Nephron progenitor cell (in vitro differentiated cells): ENCODE measurements at regions not wholly inside any gene's neighbourhood (a gene's known extent, or its start where the extent isn't known, plus 50 kb on each side); places are given as distances from the start of the nearest gene placed in this dataset.

Experiments
- DNase-seq: peaks from one replicate; pipeline ENCODE4 v3.0.0; 2021
- H3K27ac Mint-ChIP-seq: 2 replicates; pipeline ENCODE4 v1.8.0; 2021; ENCODE audit warnings: mild to moderate bottlenecking, moderate library complexity, mixed read lengths
- H3K27me3 Mint-ChIP-seq: 2 replicates; pipeline ENCODE4 v1.8.0; 2021; ENCODE audit warnings: mild to moderate bottlenecking, low read depth, mixed read lengths; ENCODE audit not compliant: poor library complexity
- H3K36me3 Mint-ChIP-seq: 2 replicates; pipeline ENCODE4 v1.8.0; 2021; ENCODE audit warnings: low read depth, mixed read lengths
- H3K4me1 Mint-ChIP-seq: 2 replicates; pipeline ENCODE4 v1.8.0; 2021; ENCODE audit warnings: mixed read lengths
- H3K4me3 Mint-ChIP-seq: 2 replicates; pipeline ENCODE4 v1.8.0; 2021; ENCODE audit warnings: mild to moderate bottlenecking, moderate library complexity, mixed read lengths
- H3K9me3 Mint-ChIP-seq: 2 replicates; pipeline ENCODE4 v1.8.0; 2021; ENCODE audit warnings: mild to moderate bottlenecking, moderate library complexity, mixed read lengths
- TF ChIP-seq, protein P1 (sequence below): fragments of 200-600 bp; sonication (generic); IDR thresholded peaks from 2 replicates; pipeline ENCODE4 v1.5.0; 2021; ENCODE audit warnings: antibody characterized with exemption

DNA sequence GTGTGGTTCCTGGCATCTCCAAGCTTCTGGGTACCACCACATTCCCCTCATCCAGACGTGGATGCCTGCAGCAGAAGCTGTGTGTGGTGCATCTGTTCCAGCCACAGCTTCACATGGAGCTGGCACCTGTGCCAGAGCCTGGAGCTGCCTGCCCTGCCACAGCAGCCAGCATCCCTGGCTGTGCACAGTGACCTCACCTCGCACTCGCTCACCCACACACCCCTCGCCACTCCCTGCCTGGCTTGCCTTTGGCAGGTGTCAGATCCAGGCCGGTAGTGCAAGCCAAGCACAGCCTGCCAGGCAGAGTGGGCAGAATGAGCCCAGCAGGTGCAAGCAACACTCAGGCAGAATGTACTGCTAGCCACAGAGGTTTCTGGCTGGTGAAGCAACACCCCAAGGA, 59.9 kb upstream of the DYNC1I2 start:
- Mint-ChIP-seq H3K4me3 (no peak overlapping the region), H3K27me3 (no peaks in the 10 kb centered on the region), H3K9me3 (peaks cover 50% of the 10 kb centered on the region), H3K27ac (no peak overlapping the region), H3K4me1 (no peaks in the 10 kb centered on the region), H3K36me3 (no peaks in the 10 kb centered on the region)
- TF ChIP-seq, protein P1, sequence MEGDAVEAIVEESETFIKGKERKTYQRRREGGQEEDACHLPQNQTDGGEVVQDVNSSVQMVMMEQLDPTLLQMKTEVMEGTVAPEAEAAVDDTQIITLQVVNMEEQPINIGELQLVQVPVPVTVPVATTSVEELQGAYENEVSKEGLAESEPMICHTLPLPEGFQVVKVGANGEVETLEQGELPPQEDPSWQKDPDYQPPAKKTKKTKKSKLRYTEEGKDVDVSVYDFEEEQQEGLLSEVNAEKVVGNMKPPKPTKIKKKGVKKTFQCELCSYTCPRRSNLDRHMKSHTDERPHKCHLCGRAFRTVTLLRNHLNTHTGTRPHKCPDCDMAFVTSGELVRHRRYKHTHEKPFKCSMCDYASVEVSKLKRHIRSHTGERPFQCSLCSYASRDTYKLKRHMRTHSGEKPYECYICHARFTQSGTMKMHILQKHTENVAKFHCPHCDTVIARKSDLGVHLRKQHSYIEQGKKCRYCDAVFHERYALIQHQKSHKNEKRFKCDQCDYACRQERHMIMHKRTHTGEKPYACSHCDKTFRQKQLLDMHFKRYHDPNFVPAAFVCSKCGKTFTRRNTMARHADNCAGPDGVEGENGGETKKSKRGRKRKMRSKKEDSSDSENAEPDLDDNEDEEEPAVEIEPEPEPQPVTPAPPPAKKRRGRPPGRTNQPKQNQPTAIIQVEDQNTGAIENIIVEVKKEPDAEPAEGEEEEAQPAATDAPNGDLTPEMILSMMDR, result no peak
- DNase-seq, result no peak

DNA sequence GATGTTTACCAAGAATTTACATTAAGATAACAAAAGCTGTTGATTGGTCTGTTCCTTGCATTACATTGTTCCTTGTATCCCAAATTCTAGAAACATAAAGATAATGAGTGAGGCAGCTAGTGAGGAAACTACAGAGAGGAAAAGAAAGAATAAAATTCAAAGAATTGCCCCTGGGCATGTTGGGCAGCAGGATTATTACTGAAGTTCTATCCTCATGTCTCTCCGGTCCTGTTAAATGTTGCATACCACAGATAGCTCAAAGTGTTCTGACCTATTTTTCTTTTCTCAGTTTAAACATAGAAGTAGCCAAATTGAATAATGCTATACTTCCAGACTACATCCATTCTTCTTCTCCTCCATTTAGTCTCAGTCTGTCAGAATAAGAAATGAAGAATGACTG, 58.2 kb upstream of the DYNC1I2 start:
- peaks cover 3% of the 10 kb centered on the region for H3K27me3 Mint-ChIP-seq
- peaks cover 62% of the 10 kb centered on the region for H3K9me3 Mint-ChIP-seq
- TF ChIP-seq, protein P1, result no peak
- no peak for DNase-seq
- H3K36me3 Mint-ChIP-seq, result no peaks in the 10 kb centered on the region
- no peak overlapping the region for H3K4me3 Mint-ChIP-seq
- H3K4me1 Mint-ChIP-seq, result no peaks in the 10 kb centered on the region
- H3K27ac Mint-ChIP-seq, result no peak overlapping the region

DNA sequence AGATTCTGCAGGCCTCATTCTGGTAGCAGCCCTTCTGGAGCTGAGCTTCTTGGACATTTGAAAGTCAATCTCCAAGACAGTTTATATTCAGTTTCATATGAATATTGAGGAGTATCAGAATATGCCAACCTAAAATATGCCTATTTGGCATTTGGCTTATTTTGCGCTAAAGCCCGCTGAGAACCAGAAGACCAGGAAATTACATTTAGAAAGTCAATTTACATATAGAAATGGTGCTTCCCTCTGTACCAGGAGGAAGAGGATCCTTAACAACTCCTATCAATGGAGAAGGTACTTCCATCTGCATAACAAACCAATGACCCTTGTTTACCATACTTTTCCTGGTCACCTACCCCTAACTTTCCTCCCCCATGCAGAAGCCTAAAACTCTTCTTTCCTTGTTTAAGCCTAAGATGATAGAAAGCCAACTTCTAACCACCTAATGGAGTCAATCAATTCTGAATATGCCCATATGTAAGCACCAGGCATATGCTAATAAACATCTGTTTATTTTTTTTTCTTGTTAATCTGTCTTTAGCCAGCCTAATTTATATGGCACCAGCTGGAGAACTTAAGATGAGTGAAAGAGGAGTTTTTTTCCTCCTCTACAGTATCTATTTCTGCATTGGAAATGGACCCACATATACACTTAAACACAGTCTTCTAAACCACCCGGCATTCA, 57.0 kb upstream of the DYNC1I2 start:
- Mint-ChIP-seq H3K9me3 (peaks cover 62% of the 10 kb centered on the region), H3K36me3 (no peaks in the 10 kb centered on the region), H3K27ac (no peak overlapping the region), H3K4me3 (no peak overlapping the region), H3K4me1 (no peaks in the 10 kb centered on the region), H3K27me3 (peaks cover 3% of the 10 kb centered on the region)
- TF ChIP-seq, protein P1, result no peak
- DNase-seq, result no peak

DNA sequence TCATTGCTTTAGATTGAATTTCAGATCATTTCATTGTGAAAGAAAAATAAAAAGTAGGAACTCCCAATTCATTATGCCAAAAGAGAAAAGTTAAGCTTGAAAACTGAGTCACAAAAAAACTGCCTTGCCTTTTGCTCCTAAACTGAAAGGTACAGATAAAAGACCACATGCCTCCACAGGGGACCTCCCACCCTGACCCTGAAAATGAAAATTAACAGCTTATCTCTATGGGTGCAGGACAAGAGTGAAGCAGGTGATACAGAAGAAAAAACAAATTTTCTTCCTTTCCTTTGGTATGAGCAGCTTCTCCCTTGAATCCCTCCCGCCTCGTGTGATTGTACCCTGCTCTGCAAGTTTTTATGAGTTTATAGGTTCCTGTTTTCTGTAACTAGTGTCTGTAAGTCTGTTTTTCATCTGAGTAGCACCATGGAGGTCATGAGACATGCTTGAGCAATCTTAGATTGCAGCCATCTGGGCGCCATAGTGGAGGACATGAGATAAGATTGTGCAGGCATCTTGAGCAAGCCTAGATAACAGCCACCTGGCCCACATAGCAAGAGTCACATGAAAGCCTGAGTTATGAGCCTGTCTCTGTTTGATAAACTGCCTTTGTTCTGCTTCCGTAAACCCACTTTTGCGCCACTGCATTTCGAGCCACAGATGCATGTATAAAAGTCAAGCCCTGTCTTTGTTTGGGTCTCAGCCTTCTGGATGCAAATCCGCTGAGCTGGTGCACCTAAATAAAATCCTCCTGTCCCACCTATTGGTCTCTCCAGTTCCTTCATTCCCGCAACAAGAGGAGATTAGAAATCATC, 56.2 kb upstream of the DYNC1I2 start:
- H3K27ac Mint-ChIP-seq, result no peak overlapping the region
- no peaks in the 10 kb centered on the region for H3K4me1 Mint-ChIP-seq
- peaks cover 62% of the 10 kb centered on the region for H3K9me3 Mint-ChIP-seq
- no peak for DNase-seq
- H3K36me3 Mint-ChIP-seq, result no peaks in the 10 kb centered on the region
- peaks cover 3% of the 10 kb centered on the region for H3K27me3 Mint-ChIP-seq
- TF ChIP-seq, protein P1, result no peak
- no peak overlapping the region for H3K4me3 Mint-ChIP-seq
